ENCODE measurements at regions not wholly inside any gene's neighbourhood (a gene's known extent, or its start where the extent isn't known, plus 50 kb on each side); places are given as distances from the start of the nearest gene placed in this dataset.
A peak's percentile ranks its signal among the peaks of the same experiment; 100 is the strongest.

- Histone ChIP-seq H3K4me3 (ENCODE audit: low read length) (no peak overlapping the region), H3K9me3 (ENCODE audit: control insufficient read depth, low read depth, low read length) (no peaks in the 10 kb centered on the region), H3K27me3 (ENCODE audit: control insufficient read depth, insufficient read depth, low read length) (peaks cover 2% of the 10 kb centered on the region), H3K27ac (ENCODE audit: low read length) (no peak overlapping the region), H3K36me3 (ENCODE audit: control insufficient read depth, insufficient read depth, low read length) (no peaks in the 10 kb centered on the region), H3K4me1 (ENCODE audit: control insufficient read depth, insufficient read depth, low read length) (no peaks in the 10 kb centered on the region)
- no CpG with 5 or more reads among the region's 18 CpGs for WGBS (ENCODE audit: insufficient coverage, low lambda C conversion rate)
- DNase-seq = no peak
Measured at GRCh38 chr6:168782187-168782751, 341.3 kb downstream of the SMOC2 start.

GRCh38 chr6:168778201-168778600 lies 337.2 kb downstream of the SMOC2 start:
- Histone ChIP-seq H3K9me3 (ENCODE audit: control insufficient read depth, low read depth, low read length) (no peaks in the 10 kb centered on the region), H3K4me1 (ENCODE audit: control insufficient read depth, insufficient read depth, low read length) (no peaks in the 10 kb centered on the region), H3K27me3 (ENCODE audit: control insufficient read depth, insufficient read depth, low read length) (peaks cover 2% of the 10 kb centered on the region), H3K36me3 (ENCODE audit: control insufficient read depth, insufficient read depth, low read length) (no peaks in the 10 kb centered on the region), H3K4me3 (ENCODE audit: low read length) (no peak overlapping the region), H3K27ac (ENCODE audit: low read length) (no peak overlapping the region)
- no peak for DNase-seq
- 80% methylated on average over 2 of the region's 7 CpGs for WGBS (ENCODE audit: insufficient coverage, low lambda C conversion rate)

DNA sequence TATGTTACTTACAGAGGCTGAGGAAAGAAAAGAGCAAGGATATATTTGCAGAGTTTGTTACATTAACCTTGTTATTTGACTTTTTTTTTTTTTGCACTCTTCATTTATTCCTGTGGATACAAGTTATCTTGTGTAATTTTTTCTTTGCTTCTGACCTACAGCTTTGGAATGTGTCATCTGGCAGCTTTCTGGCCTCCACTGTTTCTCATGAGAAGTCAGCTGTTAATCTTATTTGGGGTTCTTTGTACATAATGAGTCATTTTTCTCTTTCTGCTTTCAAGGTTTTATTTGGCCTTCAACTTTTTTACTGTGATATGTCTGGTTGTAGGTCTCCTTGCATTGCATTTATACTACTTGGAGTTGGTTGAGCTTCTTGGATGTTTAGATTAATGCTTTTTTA lies 333.4 kb downstream of the SMOC2 start:
- Histone ChIP-seq H3K4me1 (ENCODE audit: control insufficient read depth, insufficient read depth, low read length) (no peaks in the 10 kb centered on the region), H3K36me3 (ENCODE audit: control insufficient read depth, insufficient read depth, low read length) (no peaks in the 10 kb centered on the region), H3K9me3 (ENCODE audit: control insufficient read depth, low read depth, low read length) (no peaks in the 10 kb centered on the region), H3K4me3 (ENCODE audit: low read length) (no peak overlapping the region), H3K27me3 (ENCODE audit: control insufficient read depth, insufficient read depth, low read length) (peaks cover 2% of the 10 kb centered on the region), H3K27ac (ENCODE audit: low read length) (no peak overlapping the region)
- DNase-seq = no peak

GRCh38 chr6:168773788-168774187 lies 332.8 kb downstream of the SMOC2 start:
- no peak for DNase-seq
- Histone ChIP-seq H3K36me3 (ENCODE audit: control insufficient read depth, insufficient read depth, low read length) (no peaks in the 10 kb centered on the region), H3K4me3 (ENCODE audit: low read length) (no peak overlapping the region), H3K4me1 (ENCODE audit: control insufficient read depth, insufficient read depth, low read length) (no peaks in the 10 kb centered on the region), H3K27ac (ENCODE audit: low read length) (no peak overlapping the region), H3K27me3 (ENCODE audit: control insufficient read depth, insufficient read depth, low read length) (peaks cover 2% of the 10 kb centered on the region), H3K9me3 (ENCODE audit: control insufficient read depth, low read depth, low read length) (no peaks in the 10 kb centered on the region)

- no peak overlapping the region for H3K4me3 ChIP-seq (ENCODE audit: low read length)
- H3K4me1 ChIP-seq (ENCODE audit: control insufficient read depth, insufficient read depth, low read length) = no peaks in the 10 kb centered on the region
- H3K36me3 ChIP-seq (ENCODE audit: control insufficient read depth, insufficient read depth, low read length) = no peaks in the 10 kb centered on the region
- WGBS (ENCODE audit: insufficient coverage, low lambda C conversion rate) = no CpG with 5 or more reads among the region's 1 CpG
- DNase-seq = no peak
- H3K9me3 ChIP-seq (ENCODE audit: control insufficient read depth, low read depth, low read length) = no peaks in the 10 kb centered on the region
- no peak overlapping the region for H3K27ac ChIP-seq (ENCODE audit: low read length)
- peaks cover 3% of the 10 kb centered on the region for H3K27me3 ChIP-seq (ENCODE audit: control insufficient read depth, insufficient read depth, low read length)
Measured at GRCh38 chr6:168765752-168766151, 324.8 kb downstream of the SMOC2 start.

- 67% methylated on average over 1 of the region's 3 CpGs for WGBS (ENCODE audit: insufficient coverage, low lambda C conversion rate)
- no peaks in the 10 kb centered on the region for H3K9me3 ChIP-seq (ENCODE audit: control insufficient read depth, low read depth, low read length)
- no peaks in the 10 kb centered on the region for H3K36me3 ChIP-seq (ENCODE audit: control insufficient read depth, insufficient read depth, low read length)
- no peak overlapping the region for H3K27ac ChIP-seq (ENCODE audit: low read length)
- DNase-seq = no peak
- peaks cover under 1% of the 10 kb centered on the region for H3K27me3 ChIP-seq (ENCODE audit: control insufficient read depth, insufficient read depth, low read length)
- no peaks in the 10 kb centered on the region for H3K4me1 ChIP-seq (ENCODE audit: control insufficient read depth, insufficient read depth, low read length)
- no peak overlapping the region for H3K4me3 ChIP-seq (ENCODE audit: low read length)
Measured at GRCh38 chr6:168756009-168756634, 315.1 kb downstream of the SMOC2 start.

GRCh38 chr6:168746643-168747042 lies 305.7 kb downstream of the SMOC2 start:
- H3K4me3 ChIP-seq (ENCODE audit: low read length) = no peak overlapping the region
- H3K27ac ChIP-seq (ENCODE audit: low read length) = no peak overlapping the region
- H3K9me3 ChIP-seq (ENCODE audit: control insufficient read depth, low read depth, low read length) = no peaks in the 10 kb centered on the region
- no peaks in the 10 kb centered on the region for H3K27me3 ChIP-seq (ENCODE audit: control insufficient read depth, insufficient read depth, low read length)
- no peak for DNase-seq
- H3K36me3 ChIP-seq (ENCODE audit: control insufficient read depth, insufficient read depth, low read length) = no peaks in the 10 kb centered on the region
- H3K4me1 ChIP-seq (ENCODE audit: control insufficient read depth, insufficient read depth, low read length) = no peaks in the 10 kb centered on the region
- 80% methylated on average over 1 of the region's 1 CpG for WGBS (ENCODE audit: insufficient coverage, low lambda C conversion rate)

GRCh38 chr6:168746013-168746412 lies 305.0 kb downstream of the SMOC2 start:
- no peaks in the 10 kb centered on the region for H3K9me3 ChIP-seq (ENCODE audit: control insufficient read depth, low read depth, low read length)
- peak; percentile 16 to 47 for DNase-seq
- H3K27ac ChIP-seq (ENCODE audit: low read length) = no peak overlapping the region
- H3K4me1 ChIP-seq (ENCODE audit: control insufficient read depth, insufficient read depth, low read length) = no peaks in the 10 kb centered on the region
- H3K4me3 ChIP-seq (ENCODE audit: low read length) = no peak overlapping the region
- no CpG with 5 or more reads among the region's 3 CpGs for WGBS (ENCODE audit: insufficient coverage, low lambda C conversion rate)
- H3K27me3 ChIP-seq (ENCODE audit: control insufficient read depth, insufficient read depth, low read length) = no peaks in the 10 kb centered on the region
- no peaks in the 10 kb centered on the region for H3K36me3 ChIP-seq (ENCODE audit: control insufficient read depth, insufficient read depth, low read length)

GRCh38 chr6:168744861-168745260 lies 303.9 kb downstream of the SMOC2 start:
- no peaks in the 10 kb centered on the region for H3K36me3 ChIP-seq (ENCODE audit: control insufficient read depth, insufficient read depth, low read length)
- DNase-seq = no peak
- 91% methylated on average over 1 of the region's 3 CpGs for WGBS (ENCODE audit: insufficient coverage, low lambda C conversion rate)
- H3K27ac ChIP-seq (ENCODE audit: low read length) = no peak overlapping the region
- H3K9me3 ChIP-seq (ENCODE audit: control insufficient read depth, low read depth, low read length) = no peaks in the 10 kb centered on the region
- H3K4me1 ChIP-seq (ENCODE audit: control insufficient read depth, insufficient read depth, low read length) = no peaks in the 10 kb centered on the region
- H3K4me3 ChIP-seq (ENCODE audit: low read length) = no peak overlapping the region
- H3K27me3 ChIP-seq (ENCODE audit: control insufficient read depth, insufficient read depth, low read length) = no peaks in the 10 kb centered on the region

DNA sequence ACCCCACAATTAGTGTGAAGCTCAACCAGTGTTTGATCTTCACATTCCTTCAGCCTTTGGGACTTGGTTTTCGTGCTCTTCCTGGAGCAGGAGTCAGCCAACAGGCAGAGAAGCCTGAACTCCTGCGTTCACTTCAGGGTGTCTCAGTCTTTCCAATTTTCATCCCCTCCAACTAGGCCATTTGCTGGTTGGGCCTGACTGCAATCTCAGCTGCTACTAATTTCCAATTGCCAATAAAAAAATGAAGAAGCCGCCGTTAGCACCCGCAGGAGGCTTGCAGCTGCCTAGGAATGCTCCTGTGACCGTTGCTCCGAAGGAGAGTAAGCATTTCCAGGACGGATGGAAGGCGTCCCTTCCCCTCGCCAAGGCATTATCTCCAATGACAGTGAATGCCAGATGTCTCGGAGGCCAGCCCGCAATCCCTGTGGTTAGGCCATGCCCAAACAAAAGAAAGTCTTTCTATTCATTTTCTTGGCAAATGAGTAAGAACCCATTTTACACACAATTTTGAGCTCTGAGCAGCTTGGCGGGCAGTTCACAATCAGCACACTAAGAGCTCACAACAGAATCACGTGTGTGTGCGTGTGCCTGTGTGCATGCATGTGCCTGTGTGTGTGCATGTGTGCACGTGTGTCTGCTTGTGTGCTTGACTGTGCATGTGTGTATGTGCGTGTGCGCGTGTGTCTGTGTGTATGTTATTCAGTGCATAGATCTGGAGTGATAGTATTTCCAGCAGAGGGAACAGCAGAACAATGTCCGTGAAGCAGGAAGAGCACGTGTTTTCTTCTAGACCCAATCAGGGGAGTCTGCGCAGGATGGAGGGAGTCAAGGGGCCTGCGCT lies 301.2 kb downstream of the SMOC2 start:
- WGBS (ENCODE audit: insufficient coverage, low lambda C conversion rate) = 100% methylated on average over 1 of the region's 23 CpGs
- no peak for DNase-seq
- H3K27ac ChIP-seq (ENCODE audit: low read length) = no peak overlapping the region
- H3K9me3 ChIP-seq (ENCODE audit: control insufficient read depth, low read depth, low read length) = peaks cover 7% of the 10 kb centered on the region
- no peaks in the 10 kb centered on the region for H3K36me3 ChIP-seq (ENCODE audit: control insufficient read depth, insufficient read depth, low read length)
- no peaks in the 10 kb centered on the region for H3K27me3 ChIP-seq (ENCODE audit: control insufficient read depth, insufficient read depth, low read length)
- no peaks in the 10 kb centered on the region for H3K4me1 ChIP-seq (ENCODE audit: control insufficient read depth, insufficient read depth, low read length)
- no peak overlapping the region for H3K4me3 ChIP-seq (ENCODE audit: low read length)
